Right lobe of liver (tissue), 6 donors: ENCODE measurements at regions not wholly inside any gene's neighbourhood (a gene's known extent, or its start where the extent isn't known, plus 50 kb on each side); places are given as distances from the start of the nearest gene placed in this dataset.
A peak's percentile ranks its signal among the peaks of the same experiment; 100 is the strongest.

Experiments
- ATAC-seq, 4 donors: fragments of 200-7000 bp; cut with Tn5 transposase; one replicate each; pipeline ENCODE4 v1.9.1; 2020; ENCODE audit warnings: mild to moderate bottlenecking in 4 of 4, moderate library complexity in 4 of 4
- DNase-seq, 3 donors: peaks; one replicate each; pipeline ENCODE4 v3.0.0-alpha.2; 2020
- H3K27ac ChIP-seq, 3 donors: fragments of 200-600 bp; one replicate each; pipeline ENCODE4 v1.8.0; 2022
- H3K27me3 ChIP-seq, 2 donors: fragments of 200-600 bp; one replicate each; pipeline ENCODE4 v1.8.0; 2022
- H3K36me3 ChIP-seq, 4 donors: fragments of 200-600 bp; sonication (generic) in 1 of 4; one replicate each; pipeline versions ENCODE4 v1.5.1 to v1.8.0; 2017 to 2022; ENCODE audit warnings: control low read depth in 1 of 4
- H3K4me1 ChIP-seq, 4 donors: fragments of 200-600 bp; sonication (generic) in 1 of 4; one replicate each; pipeline versions ENCODE4 v1.5.1 to v1.8.0; 2017 to 2022; ENCODE audit warnings: control low read depth in 1 of 4
- H3K4me3 ChIP-seq, 3 donors: fragments of 200-600 bp; one replicate each; pipeline ENCODE4 v1.8.0; 2022
- H3K9me3 ChIP-seq, 4 donors: fragments of 200-600 bp; sonication (generic) in 1 of 4; one replicate each; pipeline versions ENCODE4 v1.5.1 to v1.8.0; 2017 to 2022; ENCODE audit warnings: control low read depth in 1 of 4
- POLR2A ChIP-seq: fragments of 450-650 bp; IDR thresholded peaks from one replicate; pipeline ENCODE4 v1.6.1; 2017; ENCODE audit warnings: antibody characterized with exemption, mild to moderate bottlenecking
- WGBS: methylation state at CpG from one replicate; pipeline ENCODE4 v1.1.6; 2018; ENCODE audit warnings: low coverage, low lambda C conversion rate; ENCODE audit not compliant: insufficient coverage; ENCODE audit errors: missing lambda C conversion rate; 5-methylcytosine and 5-hydroxymethylcytosine counted together
- intact Hi-C, 2 donors: fragments of 100-400 bp; cut with DNase I; formaldehyde crosslinking; loops; one replicate each; pipeline versions ENCODE4 v1.11.2 to v1.14.1; 2022
- TF ChIP-seq, protein P1 (sequence below), 4 donors: fragments of 200-600 bp in 3 of 4; fragments of 450-650 bp in 1 of 4; IDR thresholded peaks; one replicate each; pipeline versions ENCODE4 v1.5.1 to v1.8.0; 2016 to 2022; ENCODE audit warnings: antibody characterized with exemption in 4 of 4, mild to moderate bottlenecking in 2 of 4
- donor health status: DM: no; HTN: yes; CAD: no.
- donor health status: DM: no; HTN: no; CAD: no.
- donor health status: DM: no; HTN: no; CAD: no.
- donor health status: DM: no; HTN: yes; CAD: no.
- donor health status: DM: no; HTN: yes; CAD: no.

DNA sequence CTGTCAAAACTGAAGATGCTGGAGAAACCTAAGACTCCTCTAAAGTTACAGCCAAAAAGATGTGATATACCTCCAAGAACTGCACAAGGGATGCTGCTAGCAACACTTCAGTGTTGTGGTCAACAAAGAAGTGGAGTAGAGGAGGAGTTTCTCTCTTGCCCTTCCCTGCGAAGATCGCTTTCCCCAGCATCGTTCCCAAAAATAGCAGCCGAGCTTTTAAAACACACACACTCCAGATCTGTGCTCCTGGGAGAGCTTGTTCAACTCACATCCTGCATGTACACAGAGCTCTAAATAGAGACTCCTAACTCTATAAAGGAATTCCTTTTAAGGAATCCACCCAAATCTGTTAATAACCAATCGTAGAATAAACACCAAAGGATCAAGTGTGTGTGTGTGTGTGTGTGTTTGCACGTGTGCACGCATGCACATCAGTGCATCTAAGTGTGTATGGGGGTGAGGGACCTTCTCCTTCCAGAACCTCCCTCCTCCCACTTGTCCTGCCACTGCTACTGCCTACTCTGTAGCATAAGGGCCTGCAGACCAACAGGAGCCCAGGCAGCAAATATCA, 58.5 kb downstream of the PSMG1 start:
- peak; percentile 42 to 63 (median 55) for ATAC-seq
- intact Hi-C loops: no loop called here

GRCh38 chr21:39123375-39123774, 59.9 kb downstream of the PSMG1 start:
- DNase-seq (no peak), ATAC-seq (no peak)
- TF ChIP-seq, protein P1, sequence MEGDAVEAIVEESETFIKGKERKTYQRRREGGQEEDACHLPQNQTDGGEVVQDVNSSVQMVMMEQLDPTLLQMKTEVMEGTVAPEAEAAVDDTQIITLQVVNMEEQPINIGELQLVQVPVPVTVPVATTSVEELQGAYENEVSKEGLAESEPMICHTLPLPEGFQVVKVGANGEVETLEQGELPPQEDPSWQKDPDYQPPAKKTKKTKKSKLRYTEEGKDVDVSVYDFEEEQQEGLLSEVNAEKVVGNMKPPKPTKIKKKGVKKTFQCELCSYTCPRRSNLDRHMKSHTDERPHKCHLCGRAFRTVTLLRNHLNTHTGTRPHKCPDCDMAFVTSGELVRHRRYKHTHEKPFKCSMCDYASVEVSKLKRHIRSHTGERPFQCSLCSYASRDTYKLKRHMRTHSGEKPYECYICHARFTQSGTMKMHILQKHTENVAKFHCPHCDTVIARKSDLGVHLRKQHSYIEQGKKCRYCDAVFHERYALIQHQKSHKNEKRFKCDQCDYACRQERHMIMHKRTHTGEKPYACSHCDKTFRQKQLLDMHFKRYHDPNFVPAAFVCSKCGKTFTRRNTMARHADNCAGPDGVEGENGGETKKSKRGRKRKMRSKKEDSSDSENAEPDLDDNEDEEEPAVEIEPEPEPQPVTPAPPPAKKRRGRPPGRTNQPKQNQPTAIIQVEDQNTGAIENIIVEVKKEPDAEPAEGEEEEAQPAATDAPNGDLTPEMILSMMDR (IDR thresholded peaks at IDR 0.05): no peak
- no peak for TF ChIP-seq POLR2A
- intact Hi-C loops: no loop called here
- Histone ChIP-seq H3K36me3 (no peaks in the 10 kb centered on the region), H3K27ac (no peak overlapping the region), H3K9me3 (no peaks in the 10 kb centered on the region), H3K4me3 (no peak overlapping the region), H3K27me3 (no peaks in the 10 kb centered on the region), H3K4me1 (no peaks in the 10 kb centered on the region)

More for the DNA sequence above, 58.5 kb downstream of the PSMG1 start:
- Histone ChIP-seq H3K27me3 (no peaks in the 10 kb centered on the region), H3K4me3 (no peak overlapping the region), H3K36me3 (no peaks in the 10 kb centered on the region), H3K9me3 (no peaks in the 10 kb centered on the region), H3K4me1 (no peaks in the 10 kb centered on the region), H3K27ac (peak overlapping the region; percentile 4 to 34 (median 16))
- WGBS: 44% methylated on average over 5 of the region's 7 CpGs
- DNase-seq: no peak
- TF ChIP-seq, protein P1 (IDR thresholded peaks at IDR 0.05): no peak
- no peak for TF ChIP-seq POLR2A

- WGBS: 23% methylated on average over 2 of the region's 7 CpGs
- Histone ChIP-seq H3K36me3 (no peaks in the 10 kb centered on the region), H3K9me3 (no peaks in the 10 kb centered on the region), H3K27ac (no peak overlapping the region), H3K4me1 (no peaks in the 10 kb centered on the region), H3K4me3 (no peak overlapping the region), H3K27me3 (no peaks in the 10 kb centered on the region)
- DNase-seq: no peak
- TF ChIP-seq, protein P1 (IDR thresholded peaks at IDR 0.05): no peak
- TF ChIP-seq POLR2A: no peak
- intact Hi-C loops: no loop called here
- ATAC-seq: no peak
These were observed 61.5 kb downstream of the PSMG1 start for GRCh38 chr21:39121600-39122355.

- no peak for DNase-seq
- Histone ChIP-seq H3K36me3 (no peaks in the 10 kb centered on the region), H3K27me3 (no peaks in the 10 kb centered on the region), H3K9me3 (no peaks in the 10 kb centered on the region), H3K4me3 (no peak overlapping the region), H3K4me1 (no peaks in the 10 kb centered on the region), H3K27ac (no peak overlapping the region)
- no peak for ATAC-seq
- intact Hi-C loops: no loop called here
- WGBS: 53% methylated on average over 3 of the region's 10 CpGs
- no peak for TF ChIP-seq POLR2A
- TF ChIP-seq, protein P1 (IDR thresholded peaks at IDR 0.05): no peak
These were observed 62.2 kb downstream of the PSMG1 start for GRCh38 chr21:39120876-39121599.
